ENCODE measurements at regions not wholly inside any gene's neighbourhood (a gene's known extent, or its start where the extent isn't known, plus 50 kb on each side); places are given as distances from the start of the nearest gene placed in this dataset.

DNA sequence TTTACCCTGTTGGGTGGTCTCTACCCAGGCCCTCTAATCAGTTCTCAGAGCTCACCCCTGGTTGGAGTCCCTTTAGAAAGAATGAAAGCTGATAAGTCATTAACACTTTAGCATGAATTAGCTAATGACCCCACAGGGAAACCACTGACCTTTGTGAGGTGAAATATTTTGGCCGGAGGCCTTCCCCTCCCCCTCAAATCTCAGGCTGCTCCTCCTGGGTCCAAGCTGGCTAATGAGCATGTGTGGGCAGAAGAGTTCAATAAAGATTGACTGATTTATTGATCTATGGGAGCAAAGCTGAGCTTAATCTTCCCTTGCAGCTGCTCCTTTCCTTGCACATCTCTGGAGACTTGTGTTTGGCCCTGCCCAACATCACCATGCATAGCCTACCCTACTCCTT, 78.8 kb upstream of the CCDC85A start:
- DNase-seq: no peak

DNA sequence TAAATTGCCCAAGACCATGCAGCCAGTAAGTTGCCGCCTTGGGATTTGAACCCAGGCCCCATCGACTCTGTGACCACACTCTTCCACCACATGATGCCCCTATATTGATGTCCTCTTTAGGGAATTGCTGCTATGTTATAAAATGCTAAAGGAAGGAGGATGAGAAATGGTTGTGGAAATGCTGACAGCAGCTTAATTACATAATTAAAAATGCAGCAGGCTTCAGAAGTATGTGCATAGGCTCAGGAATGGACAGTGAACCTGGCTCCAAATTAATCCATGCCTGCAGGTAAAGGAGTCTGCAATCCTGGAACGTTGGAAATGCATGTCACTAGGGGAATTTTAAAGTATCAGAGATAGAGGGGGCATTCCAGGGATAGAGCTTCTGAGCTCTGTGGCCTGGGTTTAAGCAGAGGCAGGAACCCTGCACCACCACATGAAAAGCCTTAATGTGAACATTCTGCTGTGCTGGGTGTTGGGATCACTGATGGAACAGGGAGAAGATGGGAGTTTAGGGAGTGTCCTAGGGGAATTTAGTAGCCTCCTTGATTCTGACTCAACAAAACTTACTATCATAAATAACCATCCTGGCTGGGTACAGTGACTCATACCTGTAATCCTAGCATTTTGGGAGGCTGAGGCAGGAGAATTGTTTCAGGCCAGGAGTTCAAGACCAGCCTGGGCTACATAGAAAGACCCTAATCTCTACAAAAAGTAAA, 76.1 kb upstream of the CCDC85A start:
- no peak for DNase-seq

DNA sequence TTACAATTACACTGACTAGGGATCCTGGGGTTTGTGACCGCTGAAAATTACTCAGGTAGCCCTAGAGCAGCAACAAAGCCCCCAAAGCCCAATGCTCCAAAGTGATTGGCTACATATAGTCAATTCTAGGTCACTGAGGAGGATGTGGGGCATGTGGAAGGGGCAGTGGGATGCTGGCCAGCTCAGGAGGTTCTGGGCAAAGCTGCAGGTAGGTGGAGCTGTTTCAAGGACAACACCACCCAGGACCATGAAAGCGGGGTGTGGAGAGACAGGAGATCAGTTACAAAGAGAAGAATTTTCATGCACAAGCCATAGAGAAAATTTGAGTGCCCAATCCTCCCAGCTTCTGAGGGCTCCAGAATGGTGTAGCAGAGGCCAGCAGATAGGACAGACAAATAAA, 75.0 kb upstream of the CCDC85A start:
- no peak for DNase-seq

DNA sequence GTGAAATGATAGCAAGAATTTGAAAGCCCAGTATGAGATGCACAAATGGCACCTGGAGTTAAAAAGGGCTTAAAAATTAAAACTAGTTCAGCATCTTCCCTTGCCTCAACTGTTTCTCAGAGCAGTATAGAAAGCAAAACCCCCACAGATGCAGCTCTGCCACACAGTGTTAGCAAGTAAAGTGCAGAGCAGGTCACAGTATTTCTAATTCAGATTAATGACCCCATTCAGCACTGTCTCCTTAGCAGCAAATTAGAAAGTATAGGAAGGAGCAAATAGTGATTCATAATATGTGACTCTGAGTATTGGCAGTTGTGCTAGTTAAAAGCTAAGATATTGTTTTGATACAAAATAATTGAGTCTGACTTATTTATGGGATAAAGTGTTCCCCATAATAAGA, 73.8 kb upstream of the CCDC85A start:
- no peak for DNase-seq

DNA sequence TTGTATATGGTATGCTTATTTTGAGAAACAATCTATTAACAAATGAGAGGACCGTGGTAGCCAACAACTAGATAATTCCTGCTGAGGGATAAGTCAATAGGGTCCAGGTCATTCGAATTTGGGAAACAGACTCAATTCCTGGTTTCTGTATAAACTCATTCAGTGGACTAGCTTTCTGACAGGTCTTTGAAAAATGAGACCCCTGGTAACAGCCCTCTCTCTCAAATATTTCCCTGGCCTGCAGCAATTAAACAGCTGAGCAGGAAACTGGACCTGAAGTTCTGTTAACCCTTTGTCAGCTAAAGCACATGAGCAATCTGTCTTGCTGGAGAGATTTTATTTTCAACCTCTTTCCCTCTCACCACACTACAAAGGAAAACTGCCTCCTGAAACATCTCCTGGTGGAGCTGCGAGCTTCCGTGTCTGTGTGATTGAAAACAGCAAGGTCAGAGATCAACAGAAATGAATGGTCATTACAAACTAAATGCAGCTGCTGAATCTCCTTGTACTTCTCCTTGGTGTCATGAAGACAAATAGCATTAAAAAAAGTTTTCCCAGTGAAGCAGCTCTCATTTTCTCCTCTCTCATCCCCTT, 70.3 kb upstream of the CCDC85A start:
- DNase-seq: no peak

DNA sequence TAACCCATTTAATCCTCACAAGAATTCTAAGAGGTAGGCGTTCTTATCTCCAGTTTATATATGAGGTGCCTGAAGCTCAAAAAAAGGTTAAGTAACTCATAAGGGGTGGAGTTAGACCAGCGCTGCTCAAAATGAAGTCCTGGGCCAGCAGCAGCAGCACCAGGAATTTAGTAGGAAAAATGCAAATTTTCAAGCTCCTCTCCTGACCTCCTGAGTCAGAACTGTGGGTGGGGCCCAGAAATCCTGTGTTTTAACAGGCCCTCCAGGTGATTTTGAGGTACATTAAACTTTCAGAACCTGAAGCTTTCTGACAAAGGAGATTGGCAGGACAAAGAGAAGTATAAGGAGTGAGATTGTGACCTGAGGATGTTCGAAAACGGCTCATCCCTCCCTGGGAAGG, 66.0 kb upstream of the CCDC85A start:
- no peak for DNase-seq

DNA sequence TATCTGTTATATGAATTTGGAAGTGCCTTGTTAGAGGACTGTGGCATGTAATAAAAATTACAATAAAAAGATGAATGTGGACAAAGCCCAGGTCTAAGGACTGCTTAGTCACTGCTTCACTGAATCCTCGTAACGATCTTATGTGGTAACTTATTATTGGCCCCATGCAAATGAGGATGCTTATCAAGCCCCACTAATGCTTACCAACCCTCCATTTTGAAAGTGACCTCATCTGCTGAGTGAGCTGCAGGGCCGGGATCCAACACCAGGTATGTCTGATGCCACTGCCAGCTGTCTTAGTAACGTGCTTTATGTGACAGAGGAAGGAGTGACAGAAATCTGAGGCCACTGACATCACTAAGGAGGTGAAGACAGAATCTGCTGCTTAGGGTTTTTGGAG, 65.3 kb upstream of the CCDC85A start:
- DNase-seq: no peak

DNA sequence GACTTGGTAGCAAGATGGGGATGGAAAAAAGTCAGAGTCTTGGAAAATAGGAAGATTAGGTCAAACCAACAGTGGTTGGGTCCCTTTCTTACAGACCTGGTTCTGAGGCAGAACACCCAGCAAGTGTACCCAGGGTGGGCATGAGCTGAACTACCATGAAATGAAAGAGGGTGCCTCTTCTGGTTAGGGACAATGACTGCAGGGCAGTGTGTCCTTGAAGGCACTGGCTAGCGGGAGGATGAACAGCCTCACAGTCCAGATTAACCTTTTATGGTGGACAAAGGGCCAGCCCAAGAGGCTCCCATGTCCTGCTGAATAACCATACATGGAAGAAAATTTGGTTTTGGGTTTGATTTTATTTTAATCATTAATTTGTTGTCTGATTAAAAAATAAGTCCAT, 61.8 kb upstream of the CCDC85A start:
- no peak for DNase-seq

DNA sequence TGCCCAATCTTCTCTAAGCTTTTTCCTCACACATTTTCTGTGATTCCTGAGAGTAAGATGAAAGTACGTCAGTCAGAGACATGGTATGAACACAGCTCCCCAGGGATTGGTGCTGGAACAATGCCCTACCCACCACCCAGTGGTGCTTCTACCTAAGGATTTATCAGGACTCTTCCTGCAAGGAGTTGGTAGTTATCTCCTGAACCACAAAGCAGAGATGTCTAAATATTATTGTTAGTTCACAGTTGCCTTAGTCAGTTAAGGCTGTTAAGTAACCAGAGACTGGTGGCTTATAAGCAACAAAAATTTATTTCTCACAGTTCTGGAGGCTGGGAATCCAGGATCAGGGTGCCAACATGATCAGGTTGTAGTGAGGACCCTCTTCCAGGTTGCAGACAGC, 60.3 kb upstream of the CCDC85A start:
- DNase-seq: no peak

DNA sequence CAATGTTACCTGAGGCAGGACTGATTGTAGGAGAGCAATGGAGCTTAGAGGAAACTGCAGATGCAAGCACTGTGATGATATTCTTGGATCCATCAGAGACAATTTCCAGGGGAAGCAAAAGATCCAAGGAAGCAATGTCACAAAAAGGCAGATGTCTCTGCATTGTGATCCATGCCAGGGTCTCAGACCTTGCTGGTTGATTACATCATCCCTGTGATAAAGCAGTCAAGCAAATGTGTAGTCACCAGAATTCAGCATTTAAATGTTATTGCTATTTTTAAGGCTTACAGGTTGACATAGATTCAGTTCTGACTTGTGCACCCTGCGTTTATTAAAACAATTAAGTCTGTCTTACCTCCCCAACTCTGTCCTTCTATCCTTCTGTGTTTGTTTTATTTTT, 56.8 kb upstream of the CCDC85A start:
- DNase-seq: no peak

DNA sequence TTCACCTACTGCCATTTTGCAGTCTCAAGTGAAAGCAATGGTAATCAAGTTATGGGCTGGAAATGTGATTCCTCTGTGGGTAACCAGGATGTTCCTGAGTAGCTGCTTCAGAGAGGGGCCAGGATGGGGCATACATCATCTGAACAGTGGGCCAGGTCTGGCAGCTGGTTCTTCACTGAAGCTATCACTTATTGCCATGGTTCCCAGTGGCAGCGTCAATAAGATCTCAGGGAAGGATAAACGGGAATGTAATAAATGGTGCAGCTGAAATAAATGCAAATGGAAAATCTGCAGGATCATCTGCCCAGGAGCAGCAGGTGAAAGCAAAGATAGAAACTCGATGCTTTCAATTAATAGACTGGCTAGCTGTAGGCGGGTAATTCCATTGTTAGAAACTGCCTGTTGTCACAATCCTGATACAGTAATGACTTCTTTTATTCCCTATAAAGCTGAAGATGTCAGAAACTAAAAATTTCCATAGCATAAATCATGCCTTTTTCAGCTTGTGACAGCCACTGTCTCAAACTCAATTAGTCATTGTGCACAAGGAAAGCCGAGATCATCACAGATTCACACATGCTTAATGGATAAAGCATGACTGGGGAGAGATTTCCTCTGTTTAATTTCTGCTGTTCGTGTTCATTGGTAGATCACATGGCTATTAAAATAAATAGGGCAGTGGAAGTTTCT, 56.2 kb upstream of the CCDC85A start:
- DNase-seq: peak; percentile 68

DNA sequence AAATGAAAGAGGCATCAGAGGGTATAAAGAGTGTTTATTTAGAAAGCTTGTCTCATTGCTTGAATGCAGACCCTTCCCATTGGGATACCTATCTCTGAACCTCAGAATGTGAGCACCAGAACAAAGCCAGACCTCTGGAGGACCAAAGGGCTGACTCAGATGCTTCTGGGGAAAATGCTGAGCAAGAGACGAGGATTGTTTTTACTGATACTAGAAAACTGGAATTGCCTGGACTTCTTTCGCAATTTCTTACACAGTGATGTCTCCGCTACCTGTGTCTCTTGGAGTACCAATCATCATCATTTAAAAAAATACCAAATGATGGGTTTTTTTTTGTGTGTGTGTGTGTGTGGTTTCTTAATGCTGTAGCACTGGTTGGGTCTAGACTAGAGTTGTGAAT, 55.6 kb upstream of the CCDC85A start:
- DNase-seq: no peak

DNA sequence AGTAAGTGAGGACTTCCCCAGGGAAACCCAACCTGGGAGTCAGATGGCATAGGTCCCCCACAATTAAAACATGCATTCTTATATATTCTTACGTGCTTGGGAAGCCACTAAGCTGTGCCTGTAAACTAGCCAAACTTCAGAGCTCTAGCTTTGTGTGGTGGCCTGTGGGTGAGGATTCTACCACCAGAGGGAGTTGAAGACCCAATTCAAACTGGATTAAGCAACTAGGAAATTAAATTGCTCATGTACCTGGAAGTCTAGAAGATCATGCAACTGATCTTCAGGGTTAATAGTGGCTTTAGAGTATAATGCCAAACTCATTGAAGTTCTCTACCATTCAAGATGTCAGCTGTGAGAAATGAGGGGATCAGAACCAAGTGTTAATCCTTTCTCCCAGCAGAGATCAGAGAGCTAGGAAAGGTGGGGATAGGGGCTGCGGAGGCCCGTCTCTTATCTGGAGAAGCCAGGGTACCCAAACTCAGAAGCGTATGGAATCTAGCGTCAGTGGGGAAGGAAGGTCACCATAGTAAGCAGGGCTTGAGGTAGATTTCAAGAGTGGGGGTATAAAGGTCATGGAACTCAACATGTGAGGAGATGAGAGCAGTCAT, 53.2 kb upstream of the CCDC85A start:
- DNase-seq: peak; percentile 7

DNA sequence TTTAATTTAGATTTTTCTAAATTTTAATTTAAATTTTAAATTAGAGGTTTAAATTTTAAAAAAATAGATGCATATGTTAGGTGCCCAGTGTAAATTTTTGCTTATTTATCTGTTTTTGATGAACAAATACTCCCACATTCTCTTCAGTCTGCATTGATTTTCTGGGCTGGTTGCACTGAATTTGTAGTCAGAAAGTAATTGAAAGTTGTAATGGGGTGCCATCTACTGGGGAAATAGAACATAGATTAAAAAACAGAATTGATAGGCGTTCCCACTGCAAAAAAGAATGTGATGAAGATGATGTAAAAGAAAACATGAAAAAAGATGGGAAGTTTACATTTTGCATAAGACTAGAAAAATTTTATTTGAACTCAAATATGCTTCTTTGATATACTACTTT, 51.7 kb upstream of the CCDC85A start:
- DNase-seq: peak; percentile 75

DNA sequence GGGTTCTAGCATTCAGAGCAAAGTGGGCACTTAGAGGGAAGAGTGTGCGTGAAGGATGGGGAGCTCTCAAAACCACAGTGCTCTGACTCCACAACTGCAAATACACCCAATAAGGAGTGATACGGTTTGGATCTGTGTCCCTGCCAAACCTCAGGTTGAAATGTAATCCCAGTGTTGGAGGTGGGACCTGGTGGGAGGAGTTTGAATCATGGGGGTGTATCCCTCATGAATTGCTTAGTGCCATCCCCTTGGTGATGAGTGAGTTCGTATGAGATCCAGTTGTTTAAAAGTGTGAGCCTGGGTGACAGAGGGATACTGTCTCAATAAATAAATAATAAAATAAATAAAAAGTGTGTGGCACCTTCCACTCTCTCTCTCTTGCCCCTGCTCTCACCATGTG, 50.3 kb upstream of the CCDC85A start:
- DNase-seq: no peak

DNA sequence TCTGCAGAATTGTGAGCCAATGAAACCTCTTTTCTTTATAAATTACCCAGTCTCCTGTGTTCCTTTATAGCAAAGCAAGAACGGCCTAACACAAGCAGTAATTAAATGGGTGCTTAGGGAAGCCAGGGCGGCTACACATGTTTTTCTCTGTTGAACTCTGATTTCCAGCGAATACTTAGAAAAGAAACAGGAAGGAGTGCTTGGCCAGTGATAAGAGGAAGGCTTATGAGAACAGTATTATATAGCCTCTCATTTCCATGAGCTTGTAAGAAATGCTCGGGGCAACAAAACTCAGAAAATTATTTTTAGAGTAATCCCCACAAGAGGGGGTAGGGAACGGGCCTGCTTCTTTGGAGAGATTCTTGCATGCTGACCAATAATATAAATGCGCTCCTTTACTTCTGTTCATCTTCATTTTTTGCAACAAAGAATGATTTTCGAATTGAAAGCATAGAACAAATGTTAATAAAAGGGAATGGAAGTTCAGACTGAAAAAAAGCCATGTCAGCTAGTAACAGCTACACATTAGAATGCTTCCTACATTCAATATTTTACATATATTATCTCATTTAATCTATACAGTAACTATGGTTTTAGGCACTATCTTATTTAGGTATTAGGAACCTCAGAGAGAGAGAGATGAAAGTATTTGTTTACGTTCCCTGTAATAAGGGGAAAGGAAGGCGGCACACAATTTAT, 49.7 kb upstream of the CCDC85A start:
- no peak for DNase-seq

All from NCI-H1417 treated with DMSO at 0.1 percent for 48 hours (cell line).